Activated CD4-positive, alpha-beta T cell treated with anti-CD3 and anti-CD28 coated beads, Interleukin-2, amount 50 U/mL, for 24 hours (primary cell): ENCODE measurements at regions not wholly inside any gene's neighbourhood (a gene's known extent, or its start where the extent isn't known, plus 50 kb on each side); places are given as distances from the start of the nearest gene placed in this dataset.

Experiments used
- DNase-seq, 2 donors: peaks; one replicate each; pipeline ENCODE4 v3.0.0-alpha.2; 2020; ENCODE audit warnings: low read depth in 1 of 2, low spot score in 1 of 2

DNA sequence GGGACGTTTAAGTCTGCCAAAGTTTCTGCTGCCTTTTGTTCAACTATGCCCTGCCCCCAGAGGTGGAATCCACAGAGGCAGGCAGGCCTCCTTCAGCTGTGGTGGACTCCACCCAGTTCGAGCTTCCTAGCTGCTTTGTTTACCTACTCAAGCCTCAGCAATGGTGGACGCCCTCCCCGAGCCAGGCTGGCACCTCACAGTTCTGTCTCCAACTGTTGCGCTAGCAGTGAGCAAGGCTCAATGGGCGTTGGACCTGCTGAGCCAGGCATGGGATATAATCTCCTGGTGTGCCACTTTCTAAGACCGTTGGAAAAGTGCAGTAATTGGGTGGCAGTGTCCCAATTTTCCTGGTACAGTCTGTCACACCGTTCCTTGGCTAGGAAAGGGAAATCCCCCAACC lies 444.7 kb downstream of the FLRT2 start:
- DNase-seq, result no peak

DNA sequence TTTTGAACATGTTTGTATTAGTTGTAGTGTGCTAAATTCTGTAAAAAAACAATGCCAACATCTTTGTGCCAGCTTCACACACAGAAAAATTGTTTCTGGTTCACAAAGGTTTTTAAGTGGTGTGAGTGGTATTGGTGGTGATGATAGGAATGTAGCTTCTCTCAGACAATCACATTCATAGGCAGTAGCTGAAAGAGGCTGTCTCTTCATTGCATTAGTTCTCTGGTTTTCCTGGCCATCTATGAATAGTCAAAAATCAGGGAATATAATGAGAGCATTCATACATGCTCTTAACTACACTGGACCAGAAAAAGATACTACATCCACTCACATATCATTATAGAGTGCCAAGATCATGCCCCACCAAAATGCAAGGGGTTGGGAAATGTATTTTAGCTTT lies 433.5 kb downstream of the FLRT2 start:
- DNase-seq, result no peak

DNA sequence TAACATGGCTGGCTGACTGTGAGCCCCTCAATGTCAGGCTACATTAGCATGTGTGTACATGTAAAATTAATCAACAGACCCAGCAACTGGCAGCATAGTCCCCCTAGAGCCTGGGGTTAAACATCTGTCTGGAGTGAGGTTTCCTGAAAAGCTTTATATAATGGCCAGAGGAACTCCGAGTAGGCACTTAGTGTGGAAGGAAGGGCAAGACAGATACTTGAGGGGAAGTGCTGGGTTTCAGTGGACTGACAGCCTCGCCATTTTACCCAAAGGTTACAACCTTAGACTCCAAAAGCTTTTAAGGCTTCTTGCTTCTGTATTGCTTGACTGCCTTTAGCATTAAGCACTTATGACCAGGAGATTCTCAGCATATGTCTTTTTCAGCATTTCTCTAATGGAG lies 430.8 kb downstream of the FLRT2 start:
- DNase-seq, result no peak

DNA sequence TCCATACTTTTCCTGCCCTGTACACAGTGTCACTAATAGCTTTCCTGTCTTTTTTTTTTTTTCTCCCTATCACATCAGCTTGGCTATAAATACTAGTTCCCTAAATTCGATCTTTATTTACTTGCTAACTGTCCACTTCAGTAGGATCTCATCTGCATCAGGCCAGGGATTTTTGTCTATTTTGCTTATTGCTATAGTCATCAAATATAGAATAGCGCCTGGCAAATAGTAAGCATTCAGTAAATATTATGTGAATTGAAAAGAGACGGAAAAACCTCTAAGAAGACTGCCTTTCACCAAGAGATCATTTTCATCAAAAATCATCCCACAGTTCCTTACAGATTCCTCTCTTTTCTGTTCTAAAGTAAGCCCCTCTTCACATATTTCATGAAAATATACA lies 429.1 kb downstream of the FLRT2 start:
- DNase-seq, result no peak

DNA sequence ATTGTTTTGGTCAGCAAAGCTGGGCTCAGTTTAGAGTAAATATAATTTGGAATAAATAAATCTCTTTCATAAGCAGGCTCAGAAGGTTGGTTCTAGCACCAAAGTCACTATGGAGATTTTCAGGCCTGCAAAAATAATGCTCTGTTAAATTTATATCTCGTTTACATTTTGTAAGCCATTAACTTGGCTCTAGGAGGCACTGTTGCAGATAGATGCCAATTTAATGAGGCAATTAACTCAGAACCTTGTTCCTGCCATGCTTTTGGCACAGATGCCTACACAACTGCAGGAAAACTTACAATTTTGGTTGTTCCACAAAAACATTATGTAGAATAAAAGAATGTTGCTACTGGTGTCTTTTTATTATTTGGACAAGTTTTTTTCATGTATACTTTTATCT lies 428.1 kb downstream of the FLRT2 start:
- no peak for DNase-seq

DNA sequence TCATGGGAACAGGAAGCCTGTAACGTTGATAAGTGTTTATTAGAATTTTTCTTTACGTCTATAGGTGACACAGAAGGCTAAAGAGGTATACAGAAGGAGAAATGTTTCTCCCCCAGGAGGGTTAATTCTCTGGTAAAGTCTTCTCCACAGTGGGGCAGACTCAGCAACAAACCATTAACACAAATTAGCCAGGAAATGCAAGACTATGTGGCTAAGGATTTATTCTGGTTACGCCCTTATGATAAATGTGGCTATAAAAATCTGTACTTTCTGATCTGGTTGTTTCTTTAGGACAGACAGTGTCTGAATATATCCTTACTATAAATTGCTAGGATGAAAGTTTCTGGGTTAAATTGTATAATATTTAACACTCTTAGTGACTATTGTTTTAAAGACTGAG lies 423.3 kb downstream of the FLRT2 start:
- DNase-seq, result no peak

GRCh38 chr14:85948153-85948552 lies 418.2 kb downstream of the FLRT2 start:
- no peak for DNase-seq

DNA sequence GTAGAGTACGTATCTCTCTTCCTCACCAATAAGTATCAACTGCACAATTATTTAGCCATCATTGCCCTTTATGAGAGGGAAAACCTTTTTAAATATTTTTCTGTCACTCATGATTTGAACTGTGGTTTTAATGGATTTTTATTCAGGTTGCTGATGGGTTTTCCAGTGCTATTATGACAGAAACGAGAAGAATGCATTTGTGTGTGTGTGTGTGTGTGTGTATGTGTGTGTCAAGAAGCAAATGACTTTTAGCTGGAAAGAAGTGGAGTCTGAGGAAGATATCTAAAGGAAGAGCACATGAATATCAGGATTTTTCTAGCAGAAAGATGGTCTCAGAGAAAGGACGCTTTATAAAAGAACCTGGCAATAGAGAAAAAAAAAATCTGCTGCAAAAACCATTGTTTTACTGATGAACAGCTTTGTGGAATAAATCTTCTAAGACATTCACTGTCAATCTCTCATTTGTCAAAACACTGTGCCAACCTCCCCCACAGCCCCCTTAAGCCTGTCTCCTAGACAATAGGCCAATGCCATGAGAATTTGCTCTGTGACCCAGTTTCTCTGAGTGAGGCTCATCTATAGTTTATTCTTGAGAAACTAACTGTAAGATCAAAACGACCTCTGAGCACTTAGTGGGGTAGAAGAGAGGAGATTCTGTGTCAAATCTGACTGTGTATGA lies 417.7 kb downstream of the FLRT2 start:
- DNase-seq, result no peak

GRCh38 chr14:85943192-85943591 lies 413.2 kb downstream of the FLRT2 start:
- no peak for DNase-seq

- DNase-seq, result no peak
These were observed 404.9 kb downstream of the FLRT2 start for GRCh38 chr14:85934886-85935254.

DNA sequence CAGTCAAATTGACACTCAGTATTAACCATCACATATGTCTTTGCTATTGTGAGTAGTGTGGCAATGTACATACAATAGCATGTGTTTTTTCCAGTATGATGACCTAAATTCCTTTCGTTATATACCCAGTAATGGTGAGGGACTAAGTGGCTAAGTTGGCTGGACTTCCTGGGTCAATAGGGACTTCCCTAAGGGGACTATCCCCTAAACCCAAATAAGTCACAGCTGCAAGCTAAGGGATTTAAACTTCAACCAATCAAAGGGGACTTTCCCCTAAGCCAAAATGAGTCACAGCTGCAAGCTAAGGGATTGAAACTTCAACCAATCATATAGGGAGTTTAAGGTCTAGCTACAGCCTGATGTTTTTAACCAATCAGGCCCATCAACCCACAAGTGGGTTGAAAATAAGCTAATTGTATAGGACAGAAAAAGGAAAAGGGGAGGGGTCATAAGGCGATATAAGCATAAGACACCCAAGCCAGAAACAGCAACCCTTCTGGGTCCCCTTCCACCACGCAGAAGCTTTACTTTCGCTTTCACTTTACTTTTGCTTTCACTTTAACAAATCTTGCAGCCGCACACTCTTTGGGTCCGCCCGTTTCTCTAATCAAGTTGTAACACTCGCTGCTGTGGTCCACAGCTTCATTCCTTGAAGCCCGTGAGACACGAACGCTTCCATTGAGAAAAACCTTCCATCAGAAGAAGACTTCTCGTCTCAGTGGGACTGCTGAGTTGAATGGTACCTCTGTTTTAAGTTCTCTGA lies 404.4 kb downstream of the FLRT2 start:
- peak; percentile 24 to 46 for DNase-seq

DNA sequence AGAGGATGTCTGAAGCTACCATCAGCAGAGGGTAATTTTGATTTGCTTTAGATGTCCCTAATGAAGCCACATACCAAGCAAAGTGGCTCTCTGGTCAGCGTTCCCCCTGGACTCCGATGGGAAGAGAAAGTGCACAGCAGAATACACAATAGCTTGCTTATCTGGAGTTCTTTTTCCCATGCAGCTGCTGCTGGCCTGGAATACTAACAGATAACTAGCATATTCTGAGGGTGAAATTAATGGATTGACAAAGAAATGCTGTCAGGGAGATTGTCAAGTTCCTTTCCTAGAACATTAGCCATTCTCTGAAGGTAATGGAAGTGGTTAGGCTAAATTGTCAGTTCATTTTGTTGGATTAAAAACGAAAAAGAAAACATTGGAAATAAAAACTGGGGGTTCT lies 391.3 kb downstream of the FLRT2 start:
- DNase-seq, result no peak

DNA sequence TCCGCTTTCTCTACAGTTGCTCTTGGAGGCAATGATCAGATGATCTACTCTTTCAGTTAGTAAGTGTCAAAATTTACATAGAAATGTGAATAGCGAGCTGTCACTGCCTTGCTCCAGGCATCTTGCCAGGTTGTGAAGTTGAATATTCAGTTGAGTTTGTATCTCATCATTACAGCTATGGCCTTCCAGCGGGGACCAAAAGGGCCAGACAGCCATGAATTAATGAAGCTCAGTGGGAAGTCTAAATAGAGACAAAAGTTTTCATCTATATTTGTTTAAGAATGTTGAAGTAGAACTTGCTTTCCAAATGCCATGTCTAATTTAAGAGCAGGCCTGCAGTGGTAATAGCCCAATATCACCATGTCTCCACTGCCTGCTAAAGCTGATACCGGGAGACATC lies 387.8 kb downstream of the FLRT2 start:
- no peak for DNase-seq

DNA sequence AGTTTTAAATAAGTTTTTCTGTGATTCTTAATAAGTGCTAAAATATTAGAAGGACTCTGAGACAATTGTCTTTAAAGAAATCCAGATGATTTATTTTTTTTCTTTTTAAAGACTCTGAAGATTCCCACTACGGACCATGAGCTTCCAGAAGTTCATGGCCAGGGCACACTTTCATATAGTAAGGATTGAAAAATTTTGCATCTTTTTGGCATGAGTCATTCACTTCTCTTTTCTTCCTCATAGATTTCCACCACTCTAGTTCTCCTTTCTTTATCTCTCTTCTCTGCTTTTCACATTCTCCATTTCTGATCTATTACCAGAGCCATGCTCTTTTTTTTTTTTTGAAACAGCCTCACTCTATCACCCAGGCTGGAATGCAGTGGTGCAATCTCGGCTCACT lies 385.8 kb downstream of the FLRT2 start:
- no peak for DNase-seq

GRCh38 chr14:85912141-85912540 lies 382.2 kb downstream of the FLRT2 start:
- no peak for DNase-seq

DNA sequence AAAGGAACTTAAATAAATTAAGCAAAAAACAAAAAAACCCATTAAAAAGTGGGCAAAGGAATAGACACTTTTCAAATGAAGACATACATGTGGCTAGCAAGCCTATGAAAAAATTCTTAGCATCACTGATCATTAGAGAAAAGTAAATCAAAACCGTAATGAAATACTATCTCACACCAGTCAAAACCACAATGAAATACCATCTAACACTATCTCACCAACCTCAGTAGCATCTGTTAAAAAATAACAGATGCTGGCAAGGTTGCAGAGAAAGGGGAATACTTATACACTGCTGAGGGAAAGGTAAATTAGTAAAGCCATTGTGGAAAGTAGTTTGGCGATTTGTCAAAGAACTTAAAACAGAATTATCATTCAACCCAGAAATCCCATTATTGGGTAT lies 381.1 kb downstream of the FLRT2 start:
- DNase-seq, result no peak

DNA sequence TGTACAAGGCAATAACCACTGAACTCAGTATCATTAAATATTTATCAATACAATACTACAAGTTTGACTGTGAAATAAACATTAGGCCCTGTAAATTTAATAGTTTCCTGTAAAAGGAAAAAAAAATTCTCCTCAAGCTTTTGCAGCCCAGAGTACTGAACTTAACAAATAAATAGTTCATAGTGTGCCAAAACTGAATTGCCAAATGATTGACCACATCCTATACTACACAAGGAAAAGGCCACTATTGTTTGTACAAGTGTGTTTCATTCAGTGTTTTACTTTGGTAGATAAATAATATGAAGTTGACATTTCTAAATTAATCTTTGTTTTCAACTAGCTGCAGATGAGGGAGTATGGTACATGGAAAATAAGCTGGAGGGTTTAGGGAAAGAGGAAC lies 379.6 kb downstream of the FLRT2 start:
- DNase-seq, result no peak

- no peak for DNase-seq
These were observed 377.6 kb downstream of the FLRT2 start for GRCh38 chr14:85907536-85907935.

- DNase-seq, result no peak
These were observed 367.9 kb downstream of the FLRT2 start for GRCh38 chr14:85897808-85898207.

DNA sequence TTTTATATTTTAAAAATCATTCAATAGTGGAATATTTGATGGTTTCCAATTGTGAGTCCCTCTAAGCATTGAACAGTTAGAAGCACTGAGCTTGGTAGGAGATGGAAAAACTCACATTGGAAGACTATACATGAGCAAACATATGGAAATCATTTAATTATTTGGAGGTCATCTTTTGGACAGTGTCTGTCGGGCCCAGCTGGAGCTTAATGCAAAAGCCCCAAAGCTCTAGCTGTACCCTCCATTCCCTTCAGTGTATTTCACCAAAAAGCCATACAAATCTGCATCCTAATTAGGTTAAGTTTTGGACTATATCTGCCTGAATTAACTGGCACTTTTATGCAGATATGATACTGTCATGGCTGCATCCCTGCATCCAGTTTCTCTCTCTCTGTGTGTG lies 365.7 kb downstream of the FLRT2 start:
- no peak for DNase-seq

DNA sequence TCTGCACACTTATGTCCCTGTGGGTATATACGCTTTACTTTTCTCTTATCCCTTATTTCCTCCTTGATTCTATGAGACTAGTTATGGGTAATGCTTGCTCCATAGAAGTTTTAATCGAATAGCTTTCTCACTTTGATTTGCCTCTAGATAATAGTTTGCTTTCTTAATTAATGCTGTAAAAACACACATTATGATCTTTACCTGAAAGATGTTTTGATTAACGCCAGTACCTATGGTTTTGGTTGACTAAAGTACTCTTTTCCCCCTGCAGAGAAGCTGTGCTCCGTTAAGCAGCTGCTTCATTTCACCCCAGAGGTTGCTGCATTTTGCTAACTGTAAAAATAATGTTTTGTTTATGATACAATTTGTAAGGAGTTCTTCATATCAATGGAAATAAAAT lies 362.3 kb downstream of the FLRT2 start:
- no peak for DNase-seq

- no peak for DNase-seq
These were observed 354.0 kb downstream of the FLRT2 start for GRCh38 chr14:85883966-85884365.

DNA sequence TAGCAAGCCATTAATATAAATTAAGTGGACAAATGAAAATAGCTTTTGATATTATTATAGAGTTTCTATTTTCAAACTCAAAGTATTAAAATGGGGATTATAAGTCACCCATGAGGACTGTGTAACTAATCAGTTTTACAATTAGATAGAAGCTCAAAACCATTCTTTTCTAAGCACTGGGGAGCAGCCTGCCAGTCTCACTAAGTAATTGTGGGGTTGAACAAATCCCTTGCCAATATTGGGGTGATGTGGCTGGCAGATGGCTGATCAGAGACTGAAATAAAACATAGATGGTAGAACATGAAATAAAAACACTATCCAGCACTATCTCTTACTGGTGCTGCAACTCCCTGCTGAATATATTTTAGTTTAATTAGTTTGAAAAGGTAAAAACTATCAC lies 353.2 kb downstream of the FLRT2 start:
- no peak for DNase-seq
